HEK293T (cell line): ENCODE measurements at regions not wholly inside any gene's neighbourhood (a gene's known extent, or its start where the extent isn't known, plus 50 kb on each side); places are given as distances from the start of the nearest gene placed in this dataset.

Source experiments
- BHLHE40 ChIP-seq: fragments of 450-650 bp; IDR thresholded peaks from 2 replicates; pipeline ENCODE4 v1.6.1; 2016; ENCODE audit warnings: mild to moderate bottlenecking, moderate library complexity, borderline replicate concordance
- CTBP1 ChIP-seq: fragments of 450-650 bp; IDR thresholded peaks from 2 replicates; pipeline ENCODE4 v1.6.1; 2016; ENCODE audit warnings: borderline replicate concordance
- ELF4 ChIP-seq: fragments of 450-650 bp; IDR thresholded peaks from 2 replicates; pipeline ENCODE4 v1.6.1; 2017; ENCODE audit warnings: antibody characterized with exemption
- FOXA1 ChIP-seq: fragments of 450-650 bp; IDR thresholded peaks from 2 replicates; pipeline ENCODE4 v1.6.1; 2016; ENCODE audit warnings: mild to moderate bottlenecking
- FOXK2 ChIP-seq: fragments of 450-650 bp; IDR thresholded peaks from 2 replicates; pipeline ENCODE4 v1.6.1; 2016; ENCODE audit warnings: mild to moderate bottlenecking
- FOXM1 ChIP-seq: fragments of 450-650 bp; IDR thresholded peaks from 2 replicates; pipeline ENCODE4 v1.6.1; 2017; ENCODE audit warnings: mild to moderate bottlenecking, borderline replicate concordance
- L3MBTL2 ChIP-seq: fragments of 450-650 bp; conservative IDR thresholded peaks from 2 replicates; pipeline ENCODE4 v1.6.1; 2016; ENCODE audit warnings: mild to moderate bottlenecking
- NFRKB ChIP-seq: fragments of 450-650 bp; IDR thresholded peaks from 2 replicates; pipeline ENCODE4 v1.6.1; 2016; ENCODE audit warnings: mild to moderate bottlenecking, moderate library complexity
- PKNOX1 ChIP-seq: fragments of 450-650 bp; IDR thresholded peaks from 2 replicates; pipeline ENCODE4 v1.6.1; 2016
- SP1 ChIP-seq: fragments of 450-650 bp; IDR thresholded peaks from 2 replicates; pipeline ENCODE4 v1.6.1; 2017

GRCh38 chr15:88714782-88715372 is 76.1 kb downstream of the ISG20 start:
- TF ChIP-seq ELF4 = no peak
- no peak for TF ChIP-seq FOXM1
- no peak for TF ChIP-seq FOXA1
- no peak for TF ChIP-seq BHLHE40
- TF ChIP-seq CTBP1 = no peak
- TF ChIP-seq L3MBTL2 = no peak
- TF ChIP-seq SP1 = no peak
- no peak for TF ChIP-seq NFRKB
- TF ChIP-seq FOXK2 = no peak
- no peak for TF ChIP-seq PKNOX1
